Endothelial cell of umbilical vein (primary cell): ENCODE measurements at regions not wholly inside any gene's neighbourhood (a gene's known extent, or its start where the extent isn't known, plus 50 kb on each side); places are given as distances from the start of the nearest gene placed in this dataset.
"Not testable (repeated sequence)": the region's sequence is repeated elsewhere in the genome, so short reads cannot be mapped to it uniquely, and the experiment has no call there.

Experiments used
- BruUV-seq: library from RNA; stranded (reverse); fragments of 400-500 nt; replicated peaks from 2 replicates; lab custom pipeline; 2021; lab: Mats Ljungman, UMichigan
- CTCF ChIA-PET: fragments of 300-600, 350-600 bp; sonication (Branson Sonifier 250); formaldehyde crosslinking; loops from one replicate; lab custom pipeline; 2021; ENCODE audit warnings: antibody characterized with exemption, inconsistent platforms; lab: Charles Lee
- POLR2A ChIA-PET: fragments of 300-600, 350-600 bp; sonication (Branson Sonifier 250); formaldehyde crosslinking; loops from one replicate; lab custom pipeline; 2021; ENCODE audit warnings: antibody characterized with exemption, inconsistent platforms; lab: Charles Lee
- DNase-seq: peaks from one replicate; pipeline ENCODE4 v3.0.0-alpha.2; 2011; ENCODE audit warnings: low read depth, low spot score
- FAIRE-seq: peaks from 2 replicates; lab custom pipeline; 2011; peaks lifted over from hg19 to GRCh38; lab: Jason Lieb, UNC
- H2AFZ ChIP-seq: 2 replicates; pipeline ENCODE4 v1.6.0; 2012; ENCODE audit warnings: low read depth, low read length, control low read depth, inconsistent platforms
- H3K27ac ChIP-seq: 2 replicates; pipeline ENCODE4 v1.5.1; 2011; ENCODE audit warnings: low read depth, mild to moderate bottlenecking, control low read depth, low read length, moderate library complexity; ENCODE audit not compliant: insufficient read depth
- H3K27me3 ChIP-seq, 2 experiments: 2 replicates each; pipeline versions ENCODE4 v1.6.0 to v1.6.1; 2011; ENCODE audit warnings: low read length in 2 of 2, mixed read lengths in 1 of 2; ENCODE audit not compliant: control insufficient read depth in 2 of 2, insufficient read depth in 2 of 2
- H3K36me3 ChIP-seq, 2 experiments: 2 replicates in 1 of 2; 3 replicates in 1 of 2; pipeline ENCODE4 v1.5.1; 2011; ENCODE audit warnings: low read length in 2 of 2, mild to moderate bottlenecking in 1 of 2, moderate library complexity in 1 of 2; ENCODE audit not compliant: control insufficient read depth in 2 of 2, insufficient read depth in 2 of 2; ENCODE audit errors: extremely low read depth in 1 of 2
- H3K4me1 ChIP-seq: 3 replicates; pipeline ENCODE4 v1.5.1; 2011; ENCODE audit warnings: mild to moderate bottlenecking, low read length; ENCODE audit not compliant: control insufficient read depth, insufficient read depth; ENCODE audit errors: extremely low read depth
- H3K4me2 ChIP-seq: 2 replicates; pipeline ENCODE4 v1.6.1; 2011; ENCODE audit warnings: low read length, control low read depth, mixed read lengths; ENCODE audit not compliant: insufficient read depth
- H3K4me3 ChIP-seq, 3 experiments: fragments of 200-600 bp in 1 of 3; sonication (generic), shearing (Covaris generic) in 1 of 3; replicated peaks in 1 of 3; 2 replicates each; pipeline ENCODE4 v1.5.1; 2011 to 2016; ENCODE audit warnings: control low read depth in 3 of 3, low read length in 3 of 3, mild to moderate bottlenecking in 2 of 3, inconsistent platforms in 1 of 3, low read depth in 1 of 3, moderate library complexity in 1 of 3; ENCODE audit not compliant: insufficient read depth in 1 of 3
- H3K79me2 ChIP-seq: 2 replicates; pipeline ENCODE4 v1.6.0; 2012; ENCODE audit warnings: low read length, inconsistent platforms; ENCODE audit not compliant: control insufficient read depth, insufficient read depth
- H3K9ac ChIP-seq: replicated peaks from 2 replicates; pipeline ENCODE3; 2011; ENCODE audit warnings: low read length, control low read depth; ENCODE audit not compliant: insufficient read depth; ENCODE audit errors: extremely low read depth
- H3K9me1 ChIP-seq: replicated peaks from 3 replicates; pipeline ENCODE4 v1.6.0; 2011; ENCODE audit warnings: mild to moderate bottlenecking, low read length; ENCODE audit not compliant: control insufficient read depth, insufficient read depth; ENCODE audit errors: extremely low read depth
- H3K9me3 ChIP-seq: replicated peaks from 2 replicates; pipeline ENCODE4 v1.5.1; 2012; ENCODE audit warnings: low read length, inconsistent platforms; ENCODE audit not compliant: control insufficient read depth, insufficient read depth
- H4K20me1 ChIP-seq: replicated peaks from 2 replicates; pipeline ENCODE3; 2011; ENCODE audit warnings: mild to moderate bottlenecking, low read length; ENCODE audit not compliant: control insufficient read depth, insufficient read depth; ENCODE audit errors: extremely low read depth
- CTCF ChIP-seq, 2 donors: IDR thresholded peaks; 1 replicate in 1 of 2; 2 replicates in 1 of 2; pipeline ENCODE4 v1.5.1; 2011; ENCODE audit warnings: low read length in 2 of 2, mild to moderate bottlenecking in 2 of 2, moderate library complexity in 2 of 2, control low read depth in 1 of 2, inconsistent platforms in 1 of 2, low read depth in 1 of 2; ENCODE audit not compliant: insufficient read depth in 1 of 2; ENCODE audit errors: extremely low read depth in 1 of 2
- EZH2 ChIP-seq: IDR thresholded peaks from 2 replicates; pipeline ENCODE4 v1.6.1; 2012; ENCODE audit warnings: borderline replicate concordance, low read depth, mild to moderate bottlenecking, moderate library complexity, low read length, inconsistent platforms; ENCODE audit not compliant: severe bottlenecking
- FOS ChIP-seq: IDR thresholded peaks from 2 replicates; pipeline ENCODE4 v1.6.1; 2011; ENCODE audit warnings: mild to moderate bottlenecking, low read length, moderate library complexity, borderline replicate concordance; ENCODE audit not compliant: insufficient read depth
- GATA2 ChIP-seq: IDR thresholded peaks from 2 replicates; pipeline ENCODE4 v1.7.0; 2011; ENCODE audit warnings: low read depth, mild to moderate bottlenecking, moderate library complexity, mixed read lengths, low read length; ENCODE audit not compliant: insufficient read length, insufficient read depth
- JUN ChIP-seq: IDR thresholded peaks from 2 replicates; pipeline ENCODE4 v1.6.1; 2011; ENCODE audit warnings: borderline replicate concordance, low read depth; ENCODE audit not compliant: insufficient read length, insufficient read depth
- MAX ChIP-seq: IDR thresholded peaks from 2 replicates; pipeline ENCODE4 v1.6.1; 2011; ENCODE audit not compliant: insufficient read depth, insufficient read length
- MYC ChIP-seq: IDR thresholded peaks from one replicate; pipeline ENCODE4 v1.6.1; 2011; ENCODE audit warnings: mild to moderate bottlenecking, low read depth, low read length
- POLR2A ChIP-seq: IDR thresholded peaks from 2 replicates; pipeline ENCODE4 v1.6.1; 2012; ENCODE audit warnings: low read depth, mild to moderate bottlenecking, control low read depth, low read length
- POLR2AphosphoS5 ChIP-seq: IDR thresholded peaks from 2 replicates; pipeline ENCODE4 v1.6.1; 2012; ENCODE audit warnings: low read depth, mild to moderate bottlenecking, control low read depth, low read length, moderate library complexity; ENCODE audit not compliant: insufficient read depth
- dilution Hi-C: fragments of 300-500 bp; cut with MboI; formaldehyde crosslinking; loops from one replicate; pipeline ENCODE4 v1.15.0; 2019; ENCODE audit warnings: low sequenced_read_pairs; ENCODE audit not compliant: extremely low pct_ligation_motif_present
- intact Hi-C: fragments of 100-400 bp; cut with micrococcal nuclease; formaldehyde crosslinking; loops from one replicate; pipeline ENCODE4 v1.10.0; 2022

GRCh38 chr1:103273106-103273505 lies 164.8 kb upstream of the COL11A1 start:
- Histone ChIP-seq H3K9ac (no peak overlapping the region), H3K36me3 (no peaks in the 10 kb centered on the region), H3K4me1 (no peaks in the 10 kb centered on the region), H3K9me3 (no peaks in the 10 kb centered on the region), H3K79me2 (no peaks in the 10 kb centered on the region), H3K27me3 (no peaks in the 10 kb centered on the region), H4K20me1 (no peaks in the 10 kb centered on the region), H2AFZ (no peak overlapping the region), H3K4me3 (no peak overlapping the region), H3K27ac (no peak overlapping the region), H3K4me2 (no peak overlapping the region), H3K9me1 (no peaks in the 10 kb centered on the region)
- TF ChIP-seq CTCF (IDR thresholded peaks at IDR 0.05; ENCODE audit: extremely low read depth in 1 of 2, insufficient read depth in 1 of 2, low read depth in 1 of 2, low read length in 2 of 2): no peak
- no peak for TF ChIP-seq POLR2A
- no peak for TF ChIP-seq MYC
- TF ChIP-seq GATA2: no peak
- no peak for TF ChIP-seq EZH2
- TF ChIP-seq JUN: no peak
- TF ChIP-seq MAX: no peak
- TF ChIP-seq POLR2AphosphoS5: no peak
- TF ChIP-seq FOS: no peak
- FAIRE-seq (no peak), DNase-seq (no peak)
- ChIA-PET CTCF (no interaction called here), POLR2A (no interaction called here)
- no TSS peak for BruUV-seq
- dilution Hi-C loops (no loop called here), intact Hi-C loops (no loop called here)

- not testable (repeated sequence) for H3K36me3 ChIP-seq
Observed at GRCh38 chr1:103271471-103271870, 163.1 kb upstream of the COL11A1 start.

More at GRCh38 chr1:103271471-103271870, 163.1 kb upstream of the COL11A1 start:
- POLR2A ChIA-PET, H2AFZ ChIP-seq, intact Hi-C loops, H3K27me3 ChIP-seq, H3K9ac ChIP-seq, H3K79me2 ChIP-seq, H3K27ac ChIP-seq, H3K4me1 ChIP-seq, H3K9me3 ChIP-seq, BruUV-seq, CTCF ChIA-PET, H4K20me1 ChIP-seq, H3K4me2 ChIP-seq, FAIRE-seq, H3K9me1 ChIP-seq, dilution Hi-C loops, DNase-seq, H3K4me3 ChIP-seq: not testable (repeated sequence)
